Small intestine (tissue), 7 donors: ENCODE measurements at regions not wholly inside any gene's neighbourhood (a gene's known extent, or its start where the extent isn't known, plus 50 kb on each side); places are given as distances from the start of the nearest gene placed in this dataset.

Experiments used
- DNase-seq, 2 donors: peaks; one replicate each; pipeline versions ENCODE4 v3.0.0 to v3.0.0-alpha.2; 2013
- FAIRE-seq: peaks from 2 replicates; lab custom pipeline; 2012; peaks lifted over from hg19 to GRCh38; lab: Jason Lieb, UNC
- H3K27ac ChIP-seq, 3 donors: one replicate each; pipeline ENCODE4 v1.5.1; 2013; ENCODE audit warnings: low read length in 2 of 3, mild to moderate bottlenecking in 2 of 3, control low read depth in 1 of 3, inconsistent platforms in 1 of 3, low read depth in 1 of 3, moderate library complexity in 1 of 3
- H3K27me3 ChIP-seq, 3 donors: one replicate each; pipeline ENCODE4 v1.6.1; 2013; ENCODE audit warnings: low read length in 3 of 3, inconsistent platforms in 1 of 3; ENCODE audit not compliant: control insufficient read depth in 3 of 3, insufficient read depth in 3 of 3
- H3K36me3 ChIP-seq, 3 donors: one replicate each; pipeline ENCODE4 v1.6.1; 2013; ENCODE audit warnings: low read length in 3 of 3, inconsistent platforms in 1 of 3, low read depth in 1 of 3, mild to moderate bottlenecking in 1 of 3, moderate library complexity in 1 of 3; ENCODE audit not compliant: control insufficient read depth in 3 of 3, insufficient read depth in 2 of 3
- H3K4me1 ChIP-seq, 3 donors: one replicate each; pipeline ENCODE4 v1.6.1; 2013; ENCODE audit warnings: low read length in 2 of 3, inconsistent platforms in 1 of 3, low read depth in 1 of 3, mild to moderate bottlenecking in 1 of 3, moderate library complexity in 1 of 3; ENCODE audit not compliant: control insufficient read depth in 3 of 3, insufficient read depth in 2 of 3
- H3K4me3 ChIP-seq, 3 donors: one replicate each; pipeline ENCODE4 v1.5.1; 2013; ENCODE audit warnings: low read length in 3 of 3, control low read depth in 1 of 3, inconsistent platforms in 1 of 3, low read depth in 1 of 3, mild to moderate bottlenecking in 1 of 3, moderate library complexity in 1 of 3
- H3K9me3 ChIP-seq, 2 donors: one replicate each; pipeline ENCODE4 v1.6.1; 2013; ENCODE audit warnings: low read depth in 1 of 2, low read length in 1 of 2; ENCODE audit not compliant: control insufficient read depth in 2 of 2, insufficient read depth in 1 of 2
- WGBS, 3 donors: extraction: QIAGEN DNeasy Blood & Tissue Kit; methylation state at CpG; one replicate each; pipeline ENCODE4 v1.1.7; 2013; 5-methylcytosine and 5-hydroxymethylcytosine counted together
- donor health status: healthy with polysubstance abuse.
- donor health status: control.
- donor health status: control.
- donor health status: Bipolar disorder and iron deficiency.
- donor health status: healthy.

- H3K4me1 ChIP-seq, result peaks cover 0 to 32% (median 3%) of the 10 kb centered on the region in 3 donors
- H3K36me3 ChIP-seq, result no peaks in the 10 kb centered on the region
- H3K9me3 ChIP-seq, result no peaks in the 10 kb centered on the region
- WGBS, 3 donors, result 80 to 86% (median 84%) methylated on average over 1 of the region's 1 CpG
- no peak for DNase-seq
- no peak for FAIRE-seq
- H3K27me3 ChIP-seq, result no peaks in the 10 kb centered on the region
- no peak overlapping the region for H3K4me3 ChIP-seq
- H3K27ac ChIP-seq, result no peak overlapping the region
These were observed 96.0 kb upstream of the TSC22D2 start for GRCh38 chr3:150312018-150312657.

GRCh38 chr3:150311156-150311555, 96.9 kb upstream of the TSC22D2 start:
- H3K4me1 ChIP-seq, result peaks cover 0 to 32% (median 3%) of the 10 kb centered on the region in 3 donors
- H3K27me3 ChIP-seq, result no peaks in the 10 kb centered on the region
- 71 to 86% (median 79%) methylated on average over 1 of the region's 1 CpG for WGBS, 3 donors
- no peak overlapping the region for H3K4me3 ChIP-seq
- H3K9me3 ChIP-seq, result no peaks in the 10 kb centered on the region
- no peak overlapping the region for H3K27ac ChIP-seq
- FAIRE-seq (no peak), DNase-seq (no peak)
- H3K36me3 ChIP-seq, result no peaks in the 10 kb centered on the region

GRCh38 chr3:150309557-150309956, 98.5 kb upstream of the TSC22D2 start:
- peaks cover 0 to 26% (median 3%) of the 10 kb centered on the region in 3 donors for H3K4me1 ChIP-seq
- no peaks in the 10 kb centered on the region for H3K36me3 ChIP-seq
- H3K9me3 ChIP-seq, result no peaks in the 10 kb centered on the region
- no peak overlapping the region for H3K4me3 ChIP-seq
- 81 to 87% (median 83%) methylated on average over 3 of the region's 3 CpGs for WGBS, 3 donors
- FAIRE-seq, result no peak
- no peaks in the 10 kb centered on the region for H3K27me3 ChIP-seq
- no peak for DNase-seq
- H3K27ac ChIP-seq, result no peak overlapping the region

GRCh38 chr3:150309257-150309542, 98.9 kb upstream of the TSC22D2 start:
- Histone ChIP-seq H3K27me3 (no peaks in the 10 kb centered on the region), H3K4me1 (peaks cover 0 to 24% (median under 1%) of the 10 kb centered on the region in 3 donors), H3K9me3 (no peaks in the 10 kb centered on the region), H3K4me3 (no peak overlapping the region), H3K36me3 (no peaks in the 10 kb centered on the region), H3K27ac (no peak overlapping the region)
- no peak for DNase-seq
- FAIRE-seq, result no peak

GRCh38 chr3:150308481-150309256, 99.4 kb upstream of the TSC22D2 start:
- H3K36me3 ChIP-seq, result no peaks in the 10 kb centered on the region
- peak overlapping the region; percentile 36 to 75 (median 47) for H3K27ac ChIP-seq
- FAIRE-seq (no peak), DNase-seq (peak; percentile 87 to 94)
- no peak overlapping the region for H3K4me3 ChIP-seq
- H3K4me1 ChIP-seq, result peaks cover 0 to 20% (median 0%) of the 10 kb centered on the region in 3 donors
- no peaks in the 10 kb centered on the region for H3K9me3 ChIP-seq
- 36 to 71% (median 49%) methylated on average over 12 of the region's 12 CpGs for WGBS, 3 donors
- no peaks in the 10 kb centered on the region for H3K27me3 ChIP-seq

GRCh38 chr3:150308037-150308319, 100.1 kb upstream of the TSC22D2 start:
- Histone ChIP-seq H3K27ac (peak overlapping the region in 2 of 3 donors; percentile 36 to 47), H3K4me1 (peaks cover 0 to 16% (median 0%) of the 10 kb centered on the region in 3 donors), H3K9me3 (no peaks in the 10 kb centered on the region), H3K4me3 (no peak overlapping the region), H3K27me3 (no peaks in the 10 kb centered on the region), H3K36me3 (no peaks in the 10 kb centered on the region)
- DNase-seq (no peak), FAIRE-seq (no peak)
- 74 to 95% (median 94%) methylated on average over 4 of the region's 4 CpGs for WGBS, 3 donors

- H3K4me3 ChIP-seq, result no peak overlapping the region
- 73 to 87% (median 76%) methylated on average over 6 of the region's 6 CpGs for WGBS, 3 donors
- H3K27ac ChIP-seq, result no peak overlapping the region
- H3K27me3 ChIP-seq, result no peaks in the 10 kb centered on the region
- FAIRE-seq (no peak), DNase-seq (no peak)
- H3K9me3 ChIP-seq, result no peaks in the 10 kb centered on the region
- H3K4me1 ChIP-seq, result peaks cover 0 to 16% (median 0%) of the 10 kb centered on the region in 3 donors
- H3K36me3 ChIP-seq, result no peaks in the 10 kb centered on the region
These were observed 100.6 kb upstream of the TSC22D2 start for GRCh38 chr3:150307311-150308036.

- Histone ChIP-seq H3K9me3 (no peaks in the 10 kb centered on the region), H3K27me3 (no peaks in the 10 kb centered on the region), H3K36me3 (no peaks in the 10 kb centered on the region), H3K27ac (no peak overlapping the region), H3K4me3 (no peak overlapping the region), H3K4me1 (peaks cover 0 to 16% (median 0%) of the 10 kb centered on the region in 3 donors)
- DNase-seq (peak in 1 of 2 donors; percentile 50), FAIRE-seq (no peak)
- 58 to 85% (median 80%) methylated on average over 5 of the region's 5 CpGs for WGBS, 3 donors
These were observed 101.2 kb upstream of the TSC22D2 start for GRCh38 chr3:150306906-150307305.
